ENCODE measurements at regions not wholly inside any gene's neighbourhood (a gene's known extent, or its start where the extent isn't known, plus 50 kb on each side); places are given as distances from the start of the nearest gene placed in this dataset.

- TF ChIP-seq POLR2A (IDR thresholded peaks at IDR 0.05; ENCODE audit: low read depth, low read length) (no peak), SPI1 (IDR thresholded peaks at IDR 0.05; ENCODE audit: low read depth, low read length) (no peak)
Measured at GRCh38 chr11:23502826-23503225, 642.6 kb upstream of the CCDC179 start.
